GM12875 (cell line): ENCODE measurements at regions not wholly inside any gene's neighbourhood (a gene's known extent, or its start where the extent isn't known, plus 50 kb on each side); places are given as distances from the start of the nearest gene placed in this dataset.

Source experiments
- H3K4me3 ChIP-seq: one replicate; pipeline ENCODE4 v1.5.1; 2011; ENCODE audit warnings: low read depth, low read length, control low read depth
- TF ChIP-seq, protein P1 (sequence below): IDR thresholded peaks from 2 replicates; pipeline ENCODE4 v1.5.1; 2011; ENCODE audit warnings: low read depth, mild to moderate bottlenecking, control low read depth, inconsistent platforms, low read length, moderate library complexity, borderline replicate concordance; ENCODE audit not compliant: insufficient read depth

DNA sequence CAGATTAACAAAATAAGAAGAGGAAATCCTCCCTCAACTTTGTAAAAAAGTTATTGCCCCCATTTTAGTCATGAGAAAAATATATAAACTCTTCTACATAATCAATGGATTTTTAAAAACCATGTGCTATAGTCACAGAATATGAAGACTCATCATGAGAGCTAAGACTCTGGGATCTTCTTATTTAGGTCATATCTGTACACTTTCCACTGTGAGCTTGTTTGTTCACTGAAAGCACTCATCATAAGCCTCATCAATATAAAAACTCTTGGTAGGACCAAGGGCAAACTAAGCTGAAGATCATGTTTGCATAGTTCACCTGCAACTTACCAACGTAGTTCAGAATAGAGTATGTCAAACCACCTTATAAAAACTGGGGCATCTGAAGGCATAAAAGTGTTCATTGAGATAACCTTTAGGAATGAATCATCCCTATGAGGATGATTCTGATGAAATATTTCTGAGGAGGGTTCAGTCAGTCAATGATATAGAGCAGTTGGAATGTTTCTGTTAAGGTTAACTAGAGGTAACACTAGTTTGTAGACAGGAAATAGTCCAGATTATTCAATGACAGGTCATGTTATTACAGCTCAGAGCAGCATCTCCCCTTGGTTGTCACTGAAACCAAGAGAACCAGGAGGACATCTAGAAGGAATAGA is 289.9 kb upstream of the SMC2 start:
- TF ChIP-seq, protein P1, sequence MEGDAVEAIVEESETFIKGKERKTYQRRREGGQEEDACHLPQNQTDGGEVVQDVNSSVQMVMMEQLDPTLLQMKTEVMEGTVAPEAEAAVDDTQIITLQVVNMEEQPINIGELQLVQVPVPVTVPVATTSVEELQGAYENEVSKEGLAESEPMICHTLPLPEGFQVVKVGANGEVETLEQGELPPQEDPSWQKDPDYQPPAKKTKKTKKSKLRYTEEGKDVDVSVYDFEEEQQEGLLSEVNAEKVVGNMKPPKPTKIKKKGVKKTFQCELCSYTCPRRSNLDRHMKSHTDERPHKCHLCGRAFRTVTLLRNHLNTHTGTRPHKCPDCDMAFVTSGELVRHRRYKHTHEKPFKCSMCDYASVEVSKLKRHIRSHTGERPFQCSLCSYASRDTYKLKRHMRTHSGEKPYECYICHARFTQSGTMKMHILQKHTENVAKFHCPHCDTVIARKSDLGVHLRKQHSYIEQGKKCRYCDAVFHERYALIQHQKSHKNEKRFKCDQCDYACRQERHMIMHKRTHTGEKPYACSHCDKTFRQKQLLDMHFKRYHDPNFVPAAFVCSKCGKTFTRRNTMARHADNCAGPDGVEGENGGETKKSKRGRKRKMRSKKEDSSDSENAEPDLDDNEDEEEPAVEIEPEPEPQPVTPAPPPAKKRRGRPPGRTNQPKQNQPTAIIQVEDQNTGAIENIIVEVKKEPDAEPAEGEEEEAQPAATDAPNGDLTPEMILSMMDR: no peak
- no peak overlapping the region for H3K4me3 ChIP-seq

DNA sequence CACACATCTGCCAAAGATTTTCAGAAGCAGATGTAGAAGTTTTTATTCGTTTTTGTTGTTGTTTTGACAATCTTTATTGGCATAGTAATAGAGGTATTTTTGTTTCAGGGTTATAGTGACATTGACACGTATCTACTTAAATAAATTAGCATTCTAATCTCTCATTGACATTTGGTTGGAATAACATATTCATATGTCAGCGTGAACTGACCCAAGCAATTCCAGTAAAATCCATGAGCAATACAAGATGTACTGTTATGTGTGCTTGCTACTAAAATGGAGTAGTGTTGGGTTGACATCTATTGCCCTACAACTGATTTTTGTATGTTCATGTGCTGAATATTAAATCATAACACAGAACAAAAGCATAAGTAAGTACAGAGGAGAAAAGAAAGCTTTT is 284.4 kb upstream of the SMC2 start:
- H3K4me3 ChIP-seq: no peak overlapping the region
- TF ChIP-seq, protein P1: no peak

DNA sequence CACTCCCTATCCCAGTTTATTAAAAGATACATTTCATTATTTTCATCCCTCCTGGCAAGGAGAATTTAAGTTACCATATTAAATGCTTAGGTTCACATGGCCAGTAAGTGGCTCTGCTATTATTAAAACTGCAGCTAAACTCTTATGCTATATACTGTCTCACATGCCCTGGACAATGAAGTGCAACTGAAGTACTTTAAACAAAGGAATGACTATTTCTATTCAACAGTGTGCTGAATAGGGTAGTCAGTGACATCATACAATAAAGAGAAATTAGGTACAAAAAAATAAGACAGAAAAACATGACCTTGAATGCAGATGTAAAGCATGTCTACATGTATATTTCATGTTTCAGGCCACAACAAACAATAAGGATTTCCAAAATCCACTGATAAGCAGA is 282.6 kb upstream of the SMC2 start:
- H3K4me3 ChIP-seq: no peak overlapping the region
- TF ChIP-seq, protein P1: no peak

DNA sequence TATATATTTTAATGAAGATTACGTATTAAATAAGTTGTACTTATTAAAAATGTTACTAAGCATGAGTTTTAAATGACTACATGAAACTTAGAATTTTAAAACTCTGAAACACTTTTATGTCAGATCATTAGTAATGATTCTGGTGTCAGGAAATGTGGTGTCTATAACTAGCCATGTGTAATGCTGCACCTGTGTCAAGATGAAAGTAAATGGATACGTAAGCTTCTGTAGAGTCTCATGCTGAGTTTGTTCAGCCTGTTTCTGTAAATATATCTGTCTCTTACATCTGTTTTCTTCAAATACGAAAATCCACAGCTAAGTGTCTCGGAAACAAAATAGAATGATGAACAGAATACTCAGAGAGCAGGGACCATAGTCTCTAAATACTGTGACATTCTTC is 278.0 kb upstream of the SMC2 start:
- TF ChIP-seq, protein P1: no peak
- no peak overlapping the region for H3K4me3 ChIP-seq

DNA sequence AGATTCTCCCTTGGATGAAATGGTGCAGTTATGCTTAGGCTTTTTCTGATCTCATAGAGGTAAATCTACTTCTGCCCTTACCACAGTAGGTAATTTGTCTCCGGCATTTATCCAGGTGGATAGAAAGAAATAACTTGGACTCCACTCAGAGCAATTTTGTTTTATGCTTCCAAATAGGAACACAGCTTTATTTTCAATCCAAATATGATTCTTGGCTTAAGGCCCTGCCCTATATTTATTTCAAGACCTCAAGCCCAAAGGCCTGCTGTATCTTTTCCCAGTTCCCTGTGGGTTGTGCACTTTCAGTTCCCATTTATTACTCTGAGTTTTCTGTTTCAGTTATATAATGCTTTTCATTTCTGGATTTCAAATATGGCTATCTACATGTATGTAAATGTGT is 274.2 kb upstream of the SMC2 start:
- TF ChIP-seq, protein P1: no peak
- H3K4me3 ChIP-seq: no peak overlapping the region

DNA sequence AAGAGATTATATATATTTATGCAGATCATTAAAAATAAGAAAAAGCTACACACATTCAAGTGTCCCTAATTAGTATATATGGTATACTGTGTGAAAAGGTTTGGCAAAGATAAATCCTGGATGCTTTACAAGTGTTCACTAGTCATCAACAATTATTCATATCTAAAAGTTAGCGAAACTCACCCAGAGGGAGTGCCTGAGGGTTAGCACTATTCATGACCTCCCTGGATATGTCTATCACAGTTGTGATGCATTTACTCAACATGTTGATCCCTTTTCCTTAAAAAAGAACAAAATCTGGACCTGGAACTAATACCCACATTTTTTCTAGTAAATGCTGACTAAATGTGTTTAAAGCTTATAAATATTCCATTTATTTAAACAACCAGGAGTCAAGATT is 273.0 kb upstream of the SMC2 start:
- H3K4me3 ChIP-seq: no peak overlapping the region
- TF ChIP-seq, protein P1: no peak

DNA sequence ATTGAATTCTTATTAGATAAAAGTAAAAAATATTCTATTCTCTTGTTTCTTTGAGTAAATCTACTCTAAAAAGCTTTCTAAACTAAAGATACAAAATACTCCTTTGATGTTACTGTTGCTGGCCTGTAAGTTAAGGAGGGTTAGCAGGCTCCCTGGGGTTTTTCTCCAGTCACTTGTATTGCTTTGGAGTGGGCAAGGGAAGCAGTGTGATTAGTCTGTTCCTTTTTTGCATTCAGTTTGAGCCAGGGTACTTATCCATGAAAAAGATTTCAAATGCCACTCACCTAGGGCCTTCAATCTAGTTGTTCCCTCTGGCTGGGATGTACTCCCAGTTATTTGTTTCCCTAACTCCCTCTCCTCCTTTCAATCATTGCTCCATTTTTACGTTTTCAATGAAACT is 256.2 kb upstream of the SMC2 start:
- no peak overlapping the region for H3K4me3 ChIP-seq
- TF ChIP-seq, protein P1: no peak
